Sigmoid colon (tissue), 6 donors: ENCODE measurements at regions not wholly inside any gene's neighbourhood (a gene's known extent, or its start where the extent isn't known, plus 50 kb on each side); places are given as distances from the start of the nearest gene placed in this dataset.

Source experiments
- DNase-seq: peaks from one replicate; pipeline ENCODE4 v3.0.0-alpha.2; 2019
- H3K27ac ChIP-seq, 4 donors: fragments of 200-600 bp; sonication (generic); one replicate each; pipeline ENCODE4 v1.5.1; 2016 to 2019; ENCODE audit warnings: mild to moderate bottlenecking in 1 of 4
- H3K27me3 ChIP-seq, 3 donors: fragments of 200-600 bp; sonication (generic); one replicate each; pipeline ENCODE4 v1.5.1; 2019; ENCODE audit warnings: mild to moderate bottlenecking in 1 of 3
- H3K36me3 ChIP-seq, 4 donors: fragments of 200-600 bp; sonication (generic); one replicate each; pipeline ENCODE4 v1.5.1; 2016 to 2019
- H3K4me1 ChIP-seq, 4 donors: fragments of 200-600 bp; sonication (generic); one replicate each; pipeline ENCODE4 v1.5.1; 2017 to 2019
- H3K4me3 ChIP-seq, 4 donors: fragments of 200-600 bp; sonication (generic); one replicate each; pipeline ENCODE4 v1.5.1; 2017 to 2019; ENCODE audit warnings: mild to moderate bottlenecking in 2 of 4, moderate library complexity in 1 of 4
- H3K9me3 ChIP-seq, 4 donors: fragments of 200-600 bp in 3 of 4; sonication (generic) in 3 of 4; one replicate each; pipeline versions ENCODE4 v1.5.1 to v1.6.1; 2013 to 2019
- CTCF ChIP-seq, 4 experiments: fragments of 450-650 bp in 3 of 4; fragments of 200-600 bp in 1 of 4; IDR thresholded peaks; one replicate each; pipeline ENCODE4 v1.5.1; 2016 to 2019; ENCODE audit warnings: antibody characterized with exemption in 4 of 4, mild to moderate bottlenecking in 3 of 4, moderate library complexity in 2 of 4
- EP300 ChIP-seq, 4 donors: sonication (generic); formaldehyde crosslinking; IDR thresholded peaks; one replicate each; pipeline ENCODE4 v1.6.1; 2017; ENCODE audit warnings: antibody characterized with exemption in 4 of 4
- POLR2A ChIP-seq, 2 donors: fragments of 450-650 bp; IDR thresholded peaks; one replicate each; pipeline ENCODE4 v1.6.1; 2016; ENCODE audit warnings: antibody characterized with exemption in 2 of 2, mild to moderate bottlenecking in 2 of 2, moderate library complexity in 2 of 2
- POLR2AphosphoS5 ChIP-seq, 4 donors: sonication (generic); formaldehyde crosslinking; IDR thresholded peaks; one replicate each; pipeline ENCODE4 v1.6.1; 2017; ENCODE audit warnings: antibody characterized with exemption in 4 of 4
- WGBS, 2 donors: extraction: QIAGEN DNeasy Blood & Tissue Kit; methylation state at CpG; one replicate each; pipeline ENCODE4 v1.1.7; 2013; 5-methylcytosine and 5-hydroxymethylcytosine counted together
- intact Hi-C: fragments of 100-400 bp; cut with DNase I; formaldehyde crosslinking; loops from one replicate; pipeline ENCODE4 v1.15.1; 2023
- donor health status: healthy with polysubstance abuse.
- donor health status: healthy.

GRCh38 chr1:163013826-163014600, 55.1 kb upstream of the RGS4 start:
- intact Hi-C loops: no loop called here
- Histone ChIP-seq H3K27ac (no peak overlapping the region), H3K4me1 (no peaks in the 10 kb centered on the region), H3K9me3 (no peaks in the 10 kb centered on the region), H3K4me3 (no peak overlapping the region), H3K36me3 (no peaks in the 10 kb centered on the region), H3K27me3 (no peaks in the 10 kb centered on the region)
- 61 to 70% methylated on average over 6 of the region's 6 CpGs for WGBS, 2 donors
- DNase-seq: no peak
- no peak for TF ChIP-seq POLR2AphosphoS5 (IDR thresholded peaks at IDR 0.05)
- no peak for TF ChIP-seq EP300 (IDR thresholded peaks at IDR 0.05)
- no peak for TF ChIP-seq CTCF (IDR thresholded peaks at IDR 0.05)
- no peak for TF ChIP-seq POLR2A (IDR thresholded peaks at IDR 0.05)

GRCh38 chr1:163006051-163006834, 62.9 kb upstream of the RGS4 start:
- Histone ChIP-seq H3K27ac (no peak overlapping the region), H3K9me3 (no peaks in the 10 kb centered on the region), H3K4me3 (no peak overlapping the region), H3K36me3 (no peaks in the 10 kb centered on the region), H3K4me1 (no peaks in the 10 kb centered on the region), H3K27me3 (no peaks in the 10 kb centered on the region)
- TF ChIP-seq CTCF (IDR thresholded peaks at IDR 0.05) (no peak), POLR2A (IDR thresholded peaks at IDR 0.05) (no peak)
- intact Hi-C loops: no loop called here
- 88 to 90% methylated on average over 10 of the region's 10 CpGs for WGBS, 2 donors
- DNase-seq: no peak

- no peak overlapping the region for H3K4me3 ChIP-seq
- no peak for DNase-seq
- no peaks in the 10 kb centered on the region for H3K36me3 ChIP-seq
- H3K27ac ChIP-seq: no peak overlapping the region
- H3K9me3 ChIP-seq: no peaks in the 10 kb centered on the region
- TF ChIP-seq POLR2AphosphoS5 (IDR thresholded peaks at IDR 0.05) (no peak), POLR2A (IDR thresholded peaks at IDR 0.05) (no peak), EP300 (IDR thresholded peaks at IDR 0.05) (no peak), CTCF (IDR thresholded peaks at IDR 0.05) (no peak)
- no peaks in the 10 kb centered on the region for H3K27me3 ChIP-seq
- 82% methylated on average over 2 of the region's 2 CpGs for WGBS, 2 donors
- intact Hi-C loops: no loop called here
- peaks cover 0 to 20% (median 6%) of the 10 kb centered on the region in 4 donors for H3K4me1 ChIP-seq
Observed at GRCh38 chr1:162997499-162998285, 71.5 kb upstream of the RGS4 start.

- Histone ChIP-seq H3K9me3 (no peaks in the 10 kb centered on the region), H3K27ac (no peak overlapping the region), H3K27me3 (no peaks in the 10 kb centered on the region), H3K4me1 (peaks cover 0 to 26% (median 11%) of the 10 kb centered on the region in 4 donors), H3K36me3 (no peaks in the 10 kb centered on the region), H3K4me3 (no peak overlapping the region)
- 78 to 91% methylated on average over 1 of the region's 1 CpG for WGBS, 2 donors
- TF ChIP-seq EP300 (IDR thresholded peaks at IDR 0.05): no peak
- TF ChIP-seq POLR2AphosphoS5 (IDR thresholded peaks at IDR 0.05): no peak
- no peak for TF ChIP-seq POLR2A (IDR thresholded peaks at IDR 0.05)
- TF ChIP-seq CTCF (IDR thresholded peaks at IDR 0.05): no peak
- DNase-seq: no peak
- intact Hi-C loops: no loop called here
Observed at GRCh38 chr1:162996261-162996660, 72.9 kb upstream of the RGS4 start.
